Ishikawa (cell line): ENCODE measurements at regions not wholly inside any gene's neighbourhood (a gene's known extent, or its start where the extent isn't known, plus 50 kb on each side); places are given as distances from the start of the nearest gene placed in this dataset.

ENCODE experiments used
- CEBPB ChIP-seq: IDR thresholded peaks from 2 replicates; pipeline ENCODE4 v1.6.1; 2012
- EP300 ChIP-seq: IDR thresholded peaks from 2 replicates; pipeline ENCODE4 v1.6.1; 2012; ENCODE audit warnings: borderline replicate concordance
- NFIC ChIP-seq: IDR thresholded peaks from 2 replicates; pipeline ENCODE4 v1.6.1; 2012
- RAD21 ChIP-seq: IDR thresholded peaks from 2 replicates; pipeline ENCODE4 v1.6.1; 2012; ENCODE audit warnings: low read depth
- TAF1 ChIP-seq: IDR thresholded peaks from 2 replicates; pipeline ENCODE4 v1.6.1; 2012; ENCODE audit warnings: low read depth, mild to moderate bottlenecking
- TCF12 ChIP-seq: IDR thresholded peaks from 2 replicates; pipeline ENCODE4 v1.6.1; 2012; ENCODE audit warnings: low read depth
- TEAD4 ChIP-seq: IDR thresholded peaks from 2 replicates; pipeline ENCODE4 v1.6.1; 2012
- USF1 ChIP-seq: IDR thresholded peaks from 2 replicates; pipeline ENCODE4 v1.6.1; 2012
- YY1 ChIP-seq: IDR thresholded peaks from 2 replicates; pipeline ENCODE4 v1.6.1; 2012; ENCODE audit warnings: low read depth
- ZBTB7A ChIP-seq: IDR thresholded peaks from 2 replicates; pipeline ENCODE4 v1.6.1; 2012; ENCODE audit warnings: low read depth
- TF ChIP-seq, protein P1 (sequence below): IDR thresholded peaks from 2 replicates; pipeline ENCODE4 v1.6.1; 2012
- TF ChIP-seq, protein P2 (sequence below): IDR thresholded peaks from 2 replicates; pipeline ENCODE4 v1.6.1; 2012; ENCODE audit warnings: low read depth, mild to moderate bottlenecking

- no peak for TF ChIP-seq ZBTB7A
- TF ChIP-seq CEBPB = no peak
- no peak for TF ChIP-seq EP300
- TF ChIP-seq, protein P1, sequence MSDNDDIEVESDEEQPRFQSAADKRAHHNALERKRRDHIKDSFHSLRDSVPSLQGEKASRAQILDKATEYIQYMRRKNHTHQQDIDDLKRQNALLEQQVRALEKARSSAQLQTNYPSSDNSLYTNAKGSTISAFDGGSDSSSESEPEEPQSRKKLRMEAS = no peak
- TF ChIP-seq USF1 = no peak
- TF ChIP-seq RAD21 = no peak
- TF ChIP-seq TEAD4 = no peak
- TF ChIP-seq, protein P2, sequence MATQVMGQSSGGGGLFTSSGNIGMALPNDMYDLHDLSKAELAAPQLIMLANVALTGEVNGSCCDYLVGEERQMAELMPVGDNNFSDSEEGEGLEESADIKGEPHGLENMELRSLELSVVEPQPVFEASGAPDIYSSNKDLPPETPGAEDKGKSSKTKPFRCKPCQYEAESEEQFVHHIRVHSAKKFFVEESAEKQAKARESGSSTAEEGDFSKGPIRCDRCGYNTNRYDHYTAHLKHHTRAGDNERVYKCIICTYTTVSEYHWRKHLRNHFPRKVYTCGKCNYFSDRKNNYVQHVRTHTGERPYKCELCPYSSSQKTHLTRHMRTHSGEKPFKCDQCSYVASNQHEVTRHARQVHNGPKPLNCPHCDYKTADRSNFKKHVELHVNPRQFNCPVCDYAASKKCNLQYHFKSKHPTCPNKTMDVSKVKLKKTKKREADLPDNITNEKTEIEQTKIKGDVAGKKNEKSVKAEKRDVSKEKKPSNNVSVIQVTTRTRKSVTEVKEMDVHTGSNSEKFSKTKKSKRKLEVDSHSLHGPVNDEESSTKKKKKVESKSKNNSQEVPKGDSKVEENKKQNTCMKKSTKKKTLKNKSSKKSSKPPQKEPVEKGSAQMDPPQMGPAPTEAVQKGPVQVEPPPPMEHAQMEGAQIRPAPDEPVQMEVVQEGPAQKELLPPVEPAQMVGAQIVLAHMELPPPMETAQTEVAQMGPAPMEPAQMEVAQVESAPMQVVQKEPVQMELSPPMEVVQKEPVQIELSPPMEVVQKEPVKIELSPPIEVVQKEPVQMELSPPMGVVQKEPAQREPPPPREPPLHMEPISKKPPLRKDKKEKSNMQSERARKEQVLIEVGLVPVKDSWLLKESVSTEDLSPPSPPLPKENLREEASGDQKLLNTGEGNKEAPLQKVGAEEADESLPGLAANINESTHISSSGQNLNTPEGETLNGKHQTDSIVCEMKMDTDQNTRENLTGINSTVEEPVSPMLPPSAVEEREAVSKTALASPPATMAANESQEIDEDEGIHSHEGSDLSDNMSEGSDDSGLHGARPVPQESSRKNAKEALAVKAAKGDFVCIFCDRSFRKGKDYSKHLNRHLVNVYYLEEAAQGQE = peak; percentile 33; the same call in 1 of the 2 replicates
- TF ChIP-seq YY1 = no peak
- no peak for TF ChIP-seq TCF12
- no peak for TF ChIP-seq TAF1
- no peak for TF ChIP-seq NFIC
Observed at GRCh38 chr11:127103586-127104388, 103.2 kb upstream of the KIRREL3 start.
